SK-N-SH treated with all-trans-retinoic acid at 6 μM for 48 hours (cell line): ENCODE measurements at regions not wholly inside any gene's neighbourhood (a gene's known extent, or its start where the extent isn't known, plus 50 kb on each side); places are given as distances from the start of the nearest gene placed in this dataset.
"Not testable (repeated sequence)": the region's sequence is repeated elsewhere in the genome, so short reads cannot be mapped to it uniquely, and the experiment has no call there.

ENCODE experiments used
- ATAC-seq: fragments of 200-7000 bp; cut with Tn5 transposase; 3 replicates; pipeline ENCODE4 v1.9.1; 2020; ENCODE audit warnings: mild to moderate bottlenecking, moderate library complexity
- ARNTL ChIP-seq: fragments of 450-650 bp; formaldehyde crosslinking; IDR thresholded peaks from 2 replicates; pipeline ENCODE4 v1.5.0; 2020; ENCODE audit warnings: low read depth, mild to moderate bottlenecking, moderate library complexity, borderline replicate concordance
- BACH2 ChIP-seq: fragments of 250-450 bp; sonication (Bioruptor Pico); IDR thresholded peaks from 2 replicates; pipeline ENCODE4 v1.9.0; 2021; ENCODE audit warnings: mild to moderate bottlenecking, borderline replicate concordance
- CSDC2 ChIP-seq: fragments of 250-450 bp; sonication (Bioruptor Pico); IDR thresholded peaks from 2 replicates; pipeline ENCODE4 v1.5.0; 2020; ENCODE audit warnings: mild to moderate bottlenecking, moderate library complexity
- ESRRG ChIP-seq: fragments of 250-450 bp; sonication (Bioruptor Pico); IDR thresholded peaks from 2 replicates; pipeline ENCODE4 v1.6.1; 2021; ENCODE audit warnings: mild to moderate bottlenecking
- GLIS3 ChIP-seq: fragments of 250-450 bp; sonication (Bioruptor Pico); IDR thresholded peaks from 2 replicates; pipeline ENCODE4 v1.5.0; 2020; ENCODE audit warnings: mild to moderate bottlenecking, moderate library complexity
- ISL1 ChIP-seq: fragments of 250-450 bp; sonication (Bioruptor Pico); IDR thresholded peaks from 2 replicates; pipeline ENCODE4 v2.1.2; 2022; ENCODE audit warnings: mild to moderate bottlenecking, moderate library complexity
- OSR1 ChIP-seq: fragments of 250-450 bp; sonication (Bioruptor Pico); IDR thresholded peaks from 2 replicates; pipeline ENCODE4 v1.8.0; 2022; ENCODE audit warnings: moderate library complexity, mild to moderate bottlenecking, inconsistent platforms
- SNAI2 ChIP-seq: fragments of 250-450 bp; sonication (Bioruptor Pico); IDR thresholded peaks from 2 replicates; pipeline ENCODE4 v1.5.0; 2020; ENCODE audit warnings: mild to moderate bottlenecking, moderate library complexity
- TCF4 ChIP-seq: fragments of 250-450 bp; sonication (Bioruptor Pico); IDR thresholded peaks from 2 replicates; pipeline ENCODE4 v1.8.0; 2021; ENCODE audit warnings: mild to moderate bottlenecking, moderate library complexity, borderline replicate concordance
- TOX ChIP-seq: fragments of 250-450 bp; sonication (Bioruptor Pico); IDR thresholded peaks from 2 replicates; pipeline ENCODE4 v1.8.0; 2021; ENCODE audit warnings: mild to moderate bottlenecking, moderate library complexity, borderline replicate concordance
- ZFP3 ChIP-seq: fragments of 250-450 bp; sonication (Bioruptor Pico); IDR thresholded peaks from 2 replicates; pipeline ENCODE4 v1.5.0; 2020; ENCODE audit warnings: mild to moderate bottlenecking, moderate library complexity
- ZFP30 ChIP-seq: fragments of 450-650 bp; formaldehyde crosslinking; IDR thresholded peaks from 2 replicates; pipeline ENCODE4 v1.5.0; 2022; ENCODE audit warnings: mild to moderate bottlenecking, moderate library complexity
- ZNF565 ChIP-seq: fragments of 450-650 bp; formaldehyde crosslinking; conservative IDR thresholded peaks from 2 replicates; pipeline ENCODE4 v1.5.0; 2020; ENCODE audit warnings: low read depth, mild to moderate bottlenecking, moderate library complexity
- ZNF8 ChIP-seq: fragments of 450-650 bp; formaldehyde crosslinking; IDR thresholded peaks from 2 replicates; pipeline ENCODE4 v1.5.0; 2020; ENCODE audit warnings: mild to moderate bottlenecking, moderate library complexity
- TF ChIP-seq, protein P1 (sequence below): fragments of 250-450 bp; sonication (Bioruptor Pico); IDR thresholded peaks from 2 replicates; pipeline ENCODE4 v1.5.1; 2021; ENCODE audit warnings: mild to moderate bottlenecking, moderate library complexity
- TF ChIP-seq, protein P2 (sequence below): fragments of 250-450 bp; sonication (Bioruptor Pico); IDR thresholded peaks from 2 replicates; pipeline ENCODE4 v1.5.1; 2020; ENCODE audit warnings: low read depth, mild to moderate bottlenecking, moderate library complexity
- TF ChIP-seq, protein P3 (sequence below): fragments of 250-450 bp; sonication (Bioruptor Pico); IDR thresholded peaks from 2 replicates; pipeline ENCODE4 v1.8.0; 2020; ENCODE audit warnings: mild to moderate bottlenecking, moderate library complexity, borderline replicate concordance
- TF ChIP-seq, protein P4 (sequence below): fragments of 250-450 bp; sonication (Bioruptor Pico); IDR thresholded peaks from 2 replicates; pipeline ENCODE4 v1.8.0; 2021; ENCODE audit warnings: low read depth, mild to moderate bottlenecking, moderate library complexity, borderline replicate concordance
- TF ChIP-seq, protein P5 (sequence below): fragments of 250-450 bp; sonication (Bioruptor Pico); IDR thresholded peaks from 2 replicates; pipeline ENCODE4 v1.5.0; 2020; ENCODE audit warnings: mild to moderate bottlenecking, moderate library complexity

DNA sequence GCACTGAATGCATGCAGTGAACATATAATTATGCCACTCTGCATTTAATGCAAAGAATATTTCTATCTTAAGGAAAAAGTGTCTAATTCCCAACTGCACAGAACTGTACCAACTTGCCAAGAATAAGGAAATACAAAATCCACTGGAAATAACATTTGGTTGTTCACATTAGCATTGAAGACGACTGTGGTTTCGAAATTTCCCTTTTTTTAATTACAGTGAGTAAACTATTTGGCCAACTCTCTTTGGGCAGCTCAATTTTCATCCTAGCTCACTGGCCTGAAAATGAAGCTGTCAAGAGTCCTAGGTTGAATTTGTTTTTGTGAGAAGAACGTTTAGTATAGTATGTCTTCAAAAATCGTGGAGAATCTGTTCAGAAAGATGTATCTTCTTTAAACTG, 81.6 kb upstream of the MID1 start:
- no peak for ATAC-seq
- TF ChIP-seq BACH2 (CRISPR knock-in tag) (no peak), TOX (no peak), ESRRG (CRISPR knock-in tag) (no peak), SNAI2 (CRISPR knock-in tag) (no peak), ARNTL (CRISPR knock-in tag) (no peak), ZFP3 (CRISPR knock-in tag) (no peak), OSR1 (CRISPR knock-in tag) (no peak), ZFP30 (CRISPR knock-in tag) (no peak)
- TF ChIP-seq, protein P1, sequence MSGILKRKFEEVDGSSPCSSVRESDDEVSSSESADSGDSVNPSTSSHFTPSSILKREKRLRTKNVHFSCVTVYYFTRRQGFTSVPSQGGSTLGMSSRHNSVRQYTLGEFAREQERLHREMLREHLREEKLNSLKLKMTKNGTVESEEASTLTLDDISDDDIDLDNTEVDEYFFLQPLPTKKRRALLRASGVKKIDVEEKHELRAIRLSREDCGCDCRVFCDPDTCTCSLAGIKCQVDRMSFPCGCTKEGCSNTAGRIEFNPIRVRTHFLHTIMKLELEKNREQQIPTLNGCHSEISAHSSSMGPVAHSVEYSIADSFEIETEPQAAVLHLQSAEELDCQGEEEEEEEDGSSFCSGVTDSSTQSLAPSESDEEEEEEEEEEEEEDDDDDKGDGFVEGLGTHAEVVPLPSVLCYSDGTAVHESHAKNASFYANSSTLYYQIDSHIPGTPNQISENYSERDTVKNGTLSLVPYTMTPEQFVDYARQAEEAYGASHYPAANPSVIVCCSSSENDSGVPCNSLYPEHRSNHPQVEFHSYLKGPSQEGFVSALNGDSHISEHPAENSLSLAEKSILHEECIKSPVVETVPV (CRISPR knock-in tag) = no peak
- TF ChIP-seq, protein P2, sequence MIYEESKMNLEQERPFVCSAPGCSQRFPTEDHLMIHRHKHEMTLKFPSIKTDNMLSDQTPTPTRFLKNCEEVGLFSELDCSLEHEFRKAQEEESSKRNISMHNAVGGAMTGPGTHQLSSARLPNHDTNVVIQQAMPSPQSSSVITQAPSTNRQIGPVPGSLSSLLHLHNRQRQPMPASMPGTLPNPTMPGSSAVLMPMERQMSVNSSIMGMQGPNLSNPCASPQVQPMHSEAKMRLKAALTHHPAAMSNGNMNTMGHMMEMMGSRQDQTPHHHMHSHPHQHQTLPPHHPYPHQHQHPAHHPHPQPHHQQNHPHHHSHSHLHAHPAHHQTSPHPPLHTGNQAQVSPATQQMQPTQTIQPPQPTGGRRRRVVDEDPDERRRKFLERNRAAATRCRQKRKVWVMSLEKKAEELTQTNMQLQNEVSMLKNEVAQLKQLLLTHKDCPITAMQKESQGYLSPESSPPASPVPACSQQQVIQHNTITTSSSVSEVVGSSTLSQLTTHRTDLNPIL (CRISPR knock-in tag) = no peak

DNA sequence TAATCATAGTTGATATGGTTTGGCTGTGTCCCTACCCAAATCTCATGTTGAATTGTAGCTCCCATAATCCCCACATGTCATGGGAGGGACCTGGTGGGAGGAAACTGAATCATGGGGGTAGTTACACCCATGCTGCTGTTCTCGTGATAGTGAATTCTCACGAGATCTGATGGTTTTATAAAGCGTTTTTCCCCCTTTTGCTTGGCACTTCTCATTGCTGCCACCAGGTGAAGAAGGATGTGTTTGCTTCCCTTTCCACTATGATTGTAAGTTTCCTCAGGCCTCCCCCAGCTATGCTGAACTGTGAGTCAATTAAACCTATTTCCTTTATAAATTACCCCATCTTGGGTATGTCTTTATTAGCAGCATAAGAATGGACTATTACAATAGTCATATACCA, 86.0 kb upstream of the MID1 start:
- ATAC-seq = not testable (repeated sequence)

DNA sequence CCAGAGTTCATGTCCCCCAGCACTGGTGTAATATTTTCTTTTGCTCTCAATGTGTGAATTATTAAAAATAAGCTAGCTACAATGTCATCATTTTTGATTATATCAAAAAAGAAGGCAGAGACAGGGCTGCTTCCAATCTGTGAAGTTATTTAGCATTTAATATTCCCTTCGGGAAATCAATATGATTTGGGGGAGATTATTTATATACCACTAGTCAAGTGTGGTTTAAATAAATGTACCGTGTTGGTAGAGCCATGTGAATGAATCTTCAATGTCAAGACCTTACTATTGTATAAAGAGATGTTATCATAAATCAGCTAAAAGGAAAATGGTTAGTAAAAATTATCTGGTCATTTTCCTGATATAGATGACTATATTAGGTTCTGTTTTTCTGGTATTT, 87.4 kb upstream of the MID1 start:
- no peak for TF ChIP-seq GLIS3 (CRISPR knock-in tag)
- no peak for TF ChIP-seq ESRRG (CRISPR knock-in tag)
- no peak for TF ChIP-seq TCF4 (CRISPR knock-in tag)
- TF ChIP-seq, protein P3, sequence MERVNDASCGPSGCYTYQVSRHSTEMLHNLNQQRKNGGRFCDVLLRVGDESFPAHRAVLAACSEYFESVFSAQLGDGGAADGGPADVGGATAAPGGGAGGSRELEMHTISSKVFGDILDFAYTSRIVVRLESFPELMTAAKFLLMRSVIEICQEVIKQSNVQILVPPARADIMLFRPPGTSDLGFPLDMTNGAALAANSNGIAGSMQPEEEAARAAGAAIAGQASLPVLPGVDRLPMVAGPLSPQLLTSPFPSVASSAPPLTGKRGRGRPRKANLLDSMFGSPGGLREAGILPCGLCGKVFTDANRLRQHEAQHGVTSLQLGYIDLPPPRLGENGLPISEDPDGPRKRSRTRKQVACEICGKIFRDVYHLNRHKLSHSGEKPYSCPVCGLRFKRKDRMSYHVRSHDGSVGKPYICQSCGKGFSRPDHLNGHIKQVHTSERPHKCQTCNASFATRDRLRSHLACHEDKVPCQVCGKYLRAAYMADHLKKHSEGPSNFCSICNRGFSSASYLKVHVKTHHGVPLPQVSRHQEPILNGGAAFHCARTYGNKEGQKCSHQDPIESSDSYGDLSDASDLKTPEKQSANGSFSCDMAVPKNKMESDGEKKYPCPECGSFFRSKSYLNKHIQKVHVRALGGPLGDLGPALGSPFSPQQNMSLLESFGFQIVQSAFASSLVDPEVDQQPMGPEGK (CRISPR knock-in tag) = no peak
- no peak for TF ChIP-seq ARNTL (CRISPR knock-in tag)
- TF ChIP-seq, protein P4, sequence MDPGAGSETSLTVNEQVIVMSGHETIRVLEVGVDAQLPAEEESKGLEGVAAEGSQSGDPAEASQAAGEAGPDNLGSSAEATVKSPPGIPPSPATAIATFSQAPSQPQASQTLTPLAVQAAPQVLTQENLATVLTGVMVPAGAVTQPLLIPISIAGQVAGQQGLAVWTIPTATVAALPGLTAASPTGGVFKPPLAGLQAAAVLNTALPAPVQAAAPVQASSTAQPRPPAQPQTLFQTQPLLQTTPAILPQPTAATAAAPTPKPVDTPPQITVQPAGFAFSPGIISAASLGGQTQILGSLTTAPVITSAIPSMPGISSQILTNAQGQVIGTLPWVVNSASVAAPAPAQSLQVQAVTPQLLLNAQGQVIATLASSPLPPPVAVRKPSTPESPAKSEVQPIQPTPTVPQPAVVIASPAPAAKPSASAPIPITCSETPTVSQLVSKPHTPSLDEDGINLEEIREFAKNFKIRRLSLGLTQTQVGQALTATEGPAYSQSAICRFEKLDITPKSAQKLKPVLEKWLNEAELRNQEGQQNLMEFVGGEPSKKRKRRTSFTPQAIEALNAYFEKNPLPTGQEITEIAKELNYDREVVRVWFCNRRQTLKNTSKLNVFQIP (CRISPR knock-in tag) = no peak
- no peak for TF ChIP-seq ZFP30 (CRISPR knock-in tag)
- no peak for TF ChIP-seq CSDC2 (CRISPR knock-in tag)

DNA sequence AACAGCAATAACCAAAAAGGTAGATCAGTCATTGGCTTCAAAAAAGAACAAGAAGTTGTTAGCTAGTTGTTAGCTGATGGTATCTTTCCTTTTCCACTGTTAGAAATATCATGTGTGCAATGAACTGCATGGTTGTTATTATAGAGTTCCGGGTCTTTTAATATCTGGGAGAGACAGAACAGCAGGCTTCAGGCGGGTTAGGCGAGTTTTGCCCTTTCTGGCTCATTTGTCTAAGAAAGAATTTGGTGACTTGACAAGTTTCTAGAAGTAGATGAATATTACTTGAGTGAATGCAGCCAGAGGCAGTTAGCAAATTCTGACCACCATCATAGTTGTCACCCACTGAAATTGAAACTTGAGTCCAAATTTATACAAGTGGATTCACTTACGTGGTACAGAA, 88.9 kb upstream of the MID1 start:
- TF ChIP-seq, protein P2 (CRISPR knock-in tag) = no peak
- TF ChIP-seq ZNF8 (CRISPR knock-in tag) (no peak), ZNF565 (CRISPR knock-in tag) (no peak), GLIS3 (CRISPR knock-in tag) (no peak), TOX (no peak), OSR1 (CRISPR knock-in tag) (no peak), BACH2 (CRISPR knock-in tag) (no peak), ISL1 (CRISPR knock-in tag) (no peak)
- TF ChIP-seq, protein P5, sequence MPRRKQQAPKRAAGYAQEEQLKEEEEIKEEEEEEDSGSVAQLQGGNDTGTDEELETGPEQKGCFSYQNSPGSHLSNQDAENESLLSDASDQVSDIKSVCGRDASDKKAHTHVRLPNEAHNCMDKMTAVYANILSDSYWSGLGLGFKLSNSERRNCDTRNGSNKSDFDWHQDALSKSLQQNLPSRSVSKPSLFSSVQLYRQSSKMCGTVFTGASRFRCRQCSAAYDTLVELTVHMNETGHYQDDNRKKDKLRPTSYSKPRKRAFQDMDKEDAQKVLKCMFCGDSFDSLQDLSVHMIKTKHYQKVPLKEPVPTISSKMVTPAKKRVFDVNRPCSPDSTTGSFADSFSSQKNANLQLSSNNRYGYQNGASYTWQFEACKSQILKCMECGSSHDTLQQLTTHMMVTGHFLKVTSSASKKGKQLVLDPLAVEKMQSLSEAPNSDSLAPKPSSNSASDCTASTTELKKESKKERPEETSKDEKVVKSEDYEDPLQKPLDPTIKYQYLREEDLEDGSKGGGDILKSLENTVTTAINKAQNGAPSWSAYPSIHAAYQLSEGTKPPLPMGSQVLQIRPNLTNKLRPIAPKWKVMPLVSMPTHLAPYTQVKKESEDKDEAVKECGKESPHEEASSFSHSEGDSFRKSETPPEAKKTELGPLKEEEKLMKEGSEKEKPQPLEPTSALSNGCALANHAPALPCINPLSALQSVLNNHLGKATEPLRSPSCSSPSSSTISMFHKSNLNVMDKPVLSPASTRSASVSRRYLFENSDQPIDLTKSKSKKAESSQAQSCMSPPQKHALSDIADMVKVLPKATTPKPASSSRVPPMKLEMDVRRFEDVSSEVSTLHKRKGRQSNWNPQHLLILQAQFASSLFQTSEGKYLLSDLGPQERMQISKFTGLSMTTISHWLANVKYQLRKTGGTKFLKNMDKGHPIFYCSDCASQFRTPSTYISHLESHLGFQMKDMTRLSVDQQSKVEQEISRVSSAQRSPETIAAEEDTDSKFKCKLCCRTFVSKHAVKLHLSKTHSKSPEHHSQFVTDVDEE (CRISPR knock-in tag) = no peak
- ATAC-seq = no peak

More for the DNA sequence above, 87.4 kb upstream of the MID1 start:
- no peak for ATAC-seq
